Uterus (tissue), 2 donors: ENCODE measurements at regions not wholly inside any gene's neighbourhood (a gene's known extent, or its start where the extent isn't known, plus 50 kb on each side); places are given as distances from the start of the nearest gene placed in this dataset.

Source experiments
- POLR2A ChIP-seq, 2 donors: fragments of 450-650 bp; IDR thresholded peaks; one replicate each; pipeline ENCODE4 v1.6.1; 2016; ENCODE audit warnings: antibody characterized with exemption in 2 of 2, mild to moderate bottlenecking in 1 of 2, moderate library complexity in 1 of 2
- TF ChIP-seq, protein P1 (sequence below), 4 experiments: fragments of 200-600 bp in 2 of 4; fragments of 450-650 bp in 2 of 4; sonication (generic) in 2 of 4; IDR thresholded peaks; one replicate each; pipeline ENCODE4 v1.5.1; 2016 to 2019; ENCODE audit warnings: antibody characterized with exemption in 4 of 4, mild to moderate bottlenecking in 2 of 4, moderate library complexity in 1 of 4

DNA sequence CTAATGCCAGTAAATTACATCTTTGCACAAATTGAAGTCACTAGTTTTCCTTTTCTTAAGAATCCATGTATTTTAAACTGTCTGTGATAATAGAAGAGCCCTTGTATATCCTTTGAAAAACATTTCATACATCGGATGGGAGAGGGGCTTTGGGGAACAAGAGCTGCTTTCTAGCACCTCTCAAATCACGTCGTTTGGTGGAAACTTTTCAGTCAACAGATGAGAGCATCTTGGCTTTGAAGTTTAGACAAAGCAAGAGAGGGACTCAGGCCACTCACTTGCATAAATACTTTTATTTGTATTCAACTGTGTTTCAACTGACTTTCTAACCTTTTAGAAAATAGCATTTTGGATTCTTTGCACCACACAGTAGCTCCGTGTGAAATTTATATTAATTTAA lies 502.3 kb upstream of the IMPG1 start:
- no peak for TF ChIP-seq POLR2A (IDR thresholded peaks at IDR 0.05)
- TF ChIP-seq, protein P1, sequence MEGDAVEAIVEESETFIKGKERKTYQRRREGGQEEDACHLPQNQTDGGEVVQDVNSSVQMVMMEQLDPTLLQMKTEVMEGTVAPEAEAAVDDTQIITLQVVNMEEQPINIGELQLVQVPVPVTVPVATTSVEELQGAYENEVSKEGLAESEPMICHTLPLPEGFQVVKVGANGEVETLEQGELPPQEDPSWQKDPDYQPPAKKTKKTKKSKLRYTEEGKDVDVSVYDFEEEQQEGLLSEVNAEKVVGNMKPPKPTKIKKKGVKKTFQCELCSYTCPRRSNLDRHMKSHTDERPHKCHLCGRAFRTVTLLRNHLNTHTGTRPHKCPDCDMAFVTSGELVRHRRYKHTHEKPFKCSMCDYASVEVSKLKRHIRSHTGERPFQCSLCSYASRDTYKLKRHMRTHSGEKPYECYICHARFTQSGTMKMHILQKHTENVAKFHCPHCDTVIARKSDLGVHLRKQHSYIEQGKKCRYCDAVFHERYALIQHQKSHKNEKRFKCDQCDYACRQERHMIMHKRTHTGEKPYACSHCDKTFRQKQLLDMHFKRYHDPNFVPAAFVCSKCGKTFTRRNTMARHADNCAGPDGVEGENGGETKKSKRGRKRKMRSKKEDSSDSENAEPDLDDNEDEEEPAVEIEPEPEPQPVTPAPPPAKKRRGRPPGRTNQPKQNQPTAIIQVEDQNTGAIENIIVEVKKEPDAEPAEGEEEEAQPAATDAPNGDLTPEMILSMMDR (IDR thresholded peaks at IDR 0.05), result no peak
